Activated naive CD8-positive, alpha-beta T cell treated with anti-CD3 and anti-CD28 coated beads for 36 hours (primary cell): ENCODE measurements at regions not wholly inside any gene's neighbourhood (a gene's known extent, or its start where the extent isn't known, plus 50 kb on each side); places are given as distances from the start of the nearest gene placed in this dataset.

Experiments
- DNase-seq: peaks from one replicate; pipeline ENCODE4 v3.0.0; 2021
- H3K27ac Mint-ChIP-seq: one replicate; pipeline ENCODE4 v1.8.0; 2022; ENCODE audit warnings: mild to moderate bottlenecking, moderate library complexity, mixed read lengths
- H3K27me3 Mint-ChIP-seq: one replicate; pipeline ENCODE4 v1.8.0; 2022; ENCODE audit warnings: mild to moderate bottlenecking, mixed read lengths
- H3K36me3 Mint-ChIP-seq: one replicate; pipeline ENCODE4 v1.8.0; 2021; ENCODE audit warnings: mild to moderate bottlenecking, mixed read lengths
- H3K4me1 Mint-ChIP-seq: one replicate; pipeline ENCODE4 v1.8.0; 2021; ENCODE audit warnings: mixed read lengths
- H3K4me3 Mint-ChIP-seq: one replicate; pipeline ENCODE4 v1.8.0; 2022; ENCODE audit warnings: mild to moderate bottlenecking, moderate library complexity, mixed read lengths
- H3K9me3 Mint-ChIP-seq: one replicate; pipeline ENCODE4 v1.8.0; 2022; ENCODE audit warnings: mixed read lengths

DNA sequence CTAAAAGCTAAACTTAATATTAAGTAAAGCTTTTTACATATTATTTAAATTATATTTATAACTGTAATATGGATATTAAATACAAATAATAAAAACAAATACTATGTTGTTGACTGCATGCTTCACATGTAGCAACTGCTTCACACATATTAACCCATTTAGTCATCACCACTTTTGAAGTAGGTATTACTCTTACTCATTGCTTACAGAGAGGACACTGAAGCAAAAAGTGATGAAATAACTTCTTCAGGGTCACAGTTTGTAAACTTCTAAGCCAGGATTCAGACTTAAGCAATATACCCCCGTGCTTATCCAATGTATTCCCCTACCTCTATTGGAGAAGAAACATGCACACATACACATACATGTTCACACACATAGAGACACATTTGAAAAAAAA, 166.6 kb downstream of the DKK2 start:
- H3K4me1 Mint-ChIP-seq: no peaks in the 10 kb centered on the region
- H3K4me3 Mint-ChIP-seq: no peak overlapping the region
- no peaks in the 10 kb centered on the region for H3K36me3 Mint-ChIP-seq
- H3K27me3 Mint-ChIP-seq: no peaks in the 10 kb centered on the region
- no peak for DNase-seq
- no peak overlapping the region for H3K27ac Mint-ChIP-seq
- peaks cover 4% of the 10 kb centered on the region for H3K9me3 Mint-ChIP-seq

- no peaks in the 10 kb centered on the region for H3K4me1 Mint-ChIP-seq
- peaks cover 2% of the 10 kb centered on the region for H3K9me3 Mint-ChIP-seq
- H3K4me3 Mint-ChIP-seq: no peak overlapping the region
- DNase-seq: no peak
- H3K27ac Mint-ChIP-seq: no peak overlapping the region
- no peaks in the 10 kb centered on the region for H3K36me3 Mint-ChIP-seq
- H3K27me3 Mint-ChIP-seq: no peaks in the 10 kb centered on the region
Observed at GRCh38 chr4:106868381-106869035, 167.6 kb downstream of the DKK2 start.

GRCh38 chr4:106864231-106864630, 171.9 kb downstream of the DKK2 start:
- H3K36me3 Mint-ChIP-seq: no peaks in the 10 kb centered on the region
- H3K4me1 Mint-ChIP-seq: no peaks in the 10 kb centered on the region
- H3K4me3 Mint-ChIP-seq: no peak overlapping the region
- H3K27me3 Mint-ChIP-seq: no peaks in the 10 kb centered on the region
- no peak overlapping the region for H3K27ac Mint-ChIP-seq
- H3K9me3 Mint-ChIP-seq: no peaks in the 10 kb centered on the region
- DNase-seq: no peak

- Mint-ChIP-seq H3K27me3 (no peaks in the 10 kb centered on the region), H3K27ac (no peak overlapping the region)
- DNase-seq: no peak
Observed at GRCh38 chr4:106854569-106855351, 181.4 kb downstream of the DKK2 start.

DNA sequence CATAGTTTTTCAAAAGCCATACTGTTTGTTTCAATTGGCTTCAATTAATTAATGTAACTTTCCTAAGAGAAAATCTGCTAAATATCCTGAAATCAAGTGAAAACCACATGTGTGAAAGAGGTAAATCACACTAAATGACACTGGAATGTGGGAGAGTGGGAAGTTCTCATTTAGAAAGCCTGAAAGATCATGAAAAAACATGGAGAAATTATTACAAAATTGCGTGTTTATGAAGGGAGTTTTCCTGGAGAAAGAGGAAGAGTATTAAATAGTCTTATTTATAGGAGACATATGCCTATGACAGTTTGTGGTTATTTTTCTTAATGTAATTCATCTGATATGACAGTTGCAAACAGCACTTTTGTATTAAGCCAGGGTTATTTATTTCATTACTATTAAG, 183.7 kb downstream of the DKK2 start:
- Mint-ChIP-seq H3K27ac (no peak overlapping the region), H3K27me3 (no peaks in the 10 kb centered on the region), H3K36me3 (no peaks in the 10 kb centered on the region), H3K4me3 (no peak overlapping the region), H3K9me3 (peaks cover 1% of the 10 kb centered on the region), H3K4me1 (no peaks in the 10 kb centered on the region)
- DNase-seq: no peak

More at GRCh38 chr4:106854569-106855351, 181.4 kb downstream of the DKK2 start:
- Mint-ChIP-seq H3K4me3 (no peak overlapping the region), H3K4me1 (no peaks in the 10 kb centered on the region), H3K36me3 (no peaks in the 10 kb centered on the region), H3K9me3 (no peaks in the 10 kb centered on the region)

- H3K9me3 Mint-ChIP-seq: peaks cover 1% of the 10 kb centered on the region
- no peaks in the 10 kb centered on the region for H3K27me3 Mint-ChIP-seq
- no peak for DNase-seq
- H3K4me3 Mint-ChIP-seq: no peak overlapping the region
- no peaks in the 10 kb centered on the region for H3K4me1 Mint-ChIP-seq
- no peak overlapping the region for H3K27ac Mint-ChIP-seq
- no peaks in the 10 kb centered on the region for H3K36me3 Mint-ChIP-seq
Observed at GRCh38 chr4:106851726-106852125, 184.4 kb downstream of the DKK2 start.

DNA sequence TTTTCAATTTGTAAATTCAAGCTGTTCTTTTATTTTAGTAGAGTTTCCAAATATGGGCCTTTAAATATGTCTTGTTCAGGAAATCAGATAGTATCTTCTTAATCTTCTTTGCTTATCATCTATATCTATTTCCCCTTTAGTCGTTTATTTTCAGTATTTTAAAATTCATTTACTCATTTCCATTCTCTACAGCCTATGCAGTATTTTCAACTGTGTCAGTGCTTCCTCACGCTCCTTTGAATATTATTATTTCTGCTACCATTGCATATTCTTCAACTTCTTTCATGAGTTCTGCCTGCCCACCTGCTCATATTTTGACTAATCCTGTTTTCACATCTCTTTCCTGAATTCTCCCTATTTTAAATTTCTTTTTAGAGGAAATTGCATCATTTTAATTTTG, 185.4 kb downstream of the DKK2 start:
- Mint-ChIP-seq H3K27me3 (no peaks in the 10 kb centered on the region), H3K4me3 (no peak overlapping the region), H3K36me3 (no peaks in the 10 kb centered on the region), H3K4me1 (no peaks in the 10 kb centered on the region), H3K9me3 (peaks cover 1% of the 10 kb centered on the region), H3K27ac (no peak overlapping the region)
- DNase-seq: no peak

DNA sequence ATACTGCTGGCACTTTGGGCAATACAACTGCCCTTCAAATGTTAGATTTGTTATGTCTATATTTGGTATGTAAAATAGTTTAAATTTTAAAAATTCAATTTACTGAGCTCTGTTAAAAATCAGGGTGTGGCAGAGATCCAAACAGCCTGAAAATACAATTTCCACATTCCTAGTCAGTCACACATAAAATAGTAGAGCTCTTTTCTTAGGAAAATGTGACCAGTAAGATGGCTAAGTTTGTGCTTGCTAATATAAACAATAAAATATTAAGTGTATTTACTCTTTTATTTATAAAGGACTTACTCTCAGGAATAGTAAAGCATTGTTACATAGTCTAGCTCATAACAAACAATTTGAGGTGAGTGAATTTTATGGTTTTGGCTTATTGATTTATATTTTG, 200.2 kb downstream of the DKK2 start:
- H3K9me3 Mint-ChIP-seq: peaks cover 7% of the 10 kb centered on the region
- no peaks in the 10 kb centered on the region for H3K27me3 Mint-ChIP-seq
- no peak for DNase-seq
- H3K4me1 Mint-ChIP-seq: no peaks in the 10 kb centered on the region
- H3K4me3 Mint-ChIP-seq: no peak overlapping the region
- H3K27ac Mint-ChIP-seq: no peak overlapping the region
- H3K36me3 Mint-ChIP-seq: no peaks in the 10 kb centered on the region

DNA sequence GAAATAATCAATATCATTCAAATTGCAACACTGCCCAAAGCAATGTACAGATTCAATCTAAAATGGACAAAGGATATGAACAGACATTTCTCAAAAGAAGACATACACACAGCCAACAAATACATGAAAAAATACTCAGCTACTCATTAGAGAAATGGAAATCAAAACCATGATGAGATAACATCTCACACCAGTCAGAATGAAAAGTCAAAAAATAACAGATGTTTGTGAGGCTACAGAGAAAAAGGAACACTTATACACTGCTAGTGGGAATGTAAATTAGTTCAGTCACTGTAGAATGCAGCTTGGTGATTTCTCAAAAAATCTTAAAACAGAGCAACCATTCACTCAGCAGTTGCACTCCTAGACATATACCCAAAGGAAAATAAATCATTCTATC, 205.2 kb downstream of the DKK2 start:
- Mint-ChIP-seq H3K36me3 (no peaks in the 10 kb centered on the region), H3K4me1 (no peaks in the 10 kb centered on the region), H3K27me3 (no peaks in the 10 kb centered on the region), H3K9me3 (no peaks in the 10 kb centered on the region), H3K4me3 (no peak overlapping the region), H3K27ac (no peak overlapping the region)
- DNase-seq: no peak

GRCh38 chr4:106818764-106819163, 217.3 kb downstream of the DKK2 start:
- H3K4me1 Mint-ChIP-seq: no peaks in the 10 kb centered on the region
- H3K9me3 Mint-ChIP-seq: peaks cover 1% of the 10 kb centered on the region
- no peak overlapping the region for H3K27ac Mint-ChIP-seq
- H3K27me3 Mint-ChIP-seq: no peaks in the 10 kb centered on the region
- no peak overlapping the region for H3K4me3 Mint-ChIP-seq
- DNase-seq: no peak
- no peaks in the 10 kb centered on the region for H3K36me3 Mint-ChIP-seq

GRCh38 chr4:106816496-106816895, 219.6 kb downstream of the DKK2 start:
- H3K9me3 Mint-ChIP-seq: peaks cover 1% of the 10 kb centered on the region
- no peak overlapping the region for H3K4me3 Mint-ChIP-seq
- no peaks in the 10 kb centered on the region for H3K4me1 Mint-ChIP-seq
- H3K27ac Mint-ChIP-seq: no peak overlapping the region
- no peaks in the 10 kb centered on the region for H3K36me3 Mint-ChIP-seq
- no peaks in the 10 kb centered on the region for H3K27me3 Mint-ChIP-seq
- no peak for DNase-seq

DNA sequence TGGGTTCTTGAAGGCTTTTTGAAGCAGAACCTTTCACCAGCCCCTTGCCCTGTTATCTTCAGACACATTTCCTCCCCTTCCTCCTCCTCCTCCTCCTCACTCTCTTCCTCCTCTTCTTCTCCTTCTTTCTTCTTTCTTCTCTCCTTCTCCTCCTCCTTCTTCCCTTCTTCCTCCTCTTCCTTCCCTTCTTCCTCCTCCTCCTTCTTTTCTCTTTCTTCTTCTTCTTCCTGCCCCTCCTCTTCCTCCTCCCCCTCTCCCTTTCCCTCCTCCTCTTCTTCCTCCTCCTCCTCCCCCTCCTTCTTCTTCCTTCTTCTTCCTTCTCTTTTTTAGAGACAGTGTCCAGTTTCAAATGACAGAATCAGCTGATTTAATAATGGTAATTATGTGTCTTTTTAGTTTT, 226.0 kb downstream of the DKK2 start:
- DNase-seq: no peak
- Mint-ChIP-seq H3K4me3 (no peak overlapping the region), H3K27ac (no peak overlapping the region), H3K9me3 (peaks cover 1% of the 10 kb centered on the region), H3K4me1 (no peaks in the 10 kb centered on the region), H3K27me3 (no peaks in the 10 kb centered on the region), H3K36me3 (no peaks in the 10 kb centered on the region)

GRCh38 chr4:106809076-106809475, 227.0 kb downstream of the DKK2 start:
- Mint-ChIP-seq H3K9me3 (peaks cover 1% of the 10 kb centered on the region), H3K4me3 (no peak overlapping the region), H3K36me3 (no peaks in the 10 kb centered on the region), H3K4me1 (no peaks in the 10 kb centered on the region), H3K27me3 (no peaks in the 10 kb centered on the region), H3K27ac (no peak overlapping the region)
- no peak for DNase-seq

DNA sequence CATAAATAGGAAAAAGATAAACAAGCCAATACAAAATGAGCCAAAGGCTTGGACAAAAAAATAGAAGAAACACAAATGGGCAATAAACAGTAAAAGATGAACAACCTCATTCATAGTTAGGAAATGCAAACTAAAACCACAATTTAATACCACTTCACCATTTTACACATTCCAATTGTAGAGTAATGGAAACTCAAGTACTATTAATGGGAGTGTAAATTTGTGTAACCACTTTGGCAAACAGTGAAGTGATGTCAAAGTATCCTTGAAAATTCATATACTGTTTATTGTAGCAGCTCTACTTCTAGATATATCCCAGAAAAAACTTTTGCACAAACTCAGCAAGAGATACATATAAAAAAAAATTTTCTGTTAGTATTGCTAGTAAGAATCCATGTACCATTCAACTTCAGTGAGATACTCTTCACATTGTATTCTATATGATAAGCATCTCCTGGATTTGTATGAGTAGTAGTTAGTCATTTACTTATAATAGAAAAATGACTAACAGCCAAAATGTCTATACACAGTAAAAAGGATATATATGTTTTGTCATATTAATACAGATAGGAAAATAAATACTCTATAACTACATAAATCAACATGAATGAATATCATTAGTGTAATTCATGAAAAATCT, 229.8 kb downstream of the DKK2 start:
- Mint-ChIP-seq H3K27ac (no peak overlapping the region), H3K27me3 (no peaks in the 10 kb centered on the region)

GRCh38 chr4:106803083-106803482, 233.0 kb downstream of the DKK2 start:
- no peak for DNase-seq
- no peak overlapping the region for H3K4me3 Mint-ChIP-seq
- H3K4me1 Mint-ChIP-seq: no peaks in the 10 kb centered on the region
- H3K27ac Mint-ChIP-seq: no peak overlapping the region
- no peaks in the 10 kb centered on the region for H3K27me3 Mint-ChIP-seq
- no peaks in the 10 kb centered on the region for H3K9me3 Mint-ChIP-seq
- no peaks in the 10 kb centered on the region for H3K36me3 Mint-ChIP-seq

More for the DNA sequence above, 229.8 kb downstream of the DKK2 start:
- no peak overlapping the region for H3K4me3 Mint-ChIP-seq
- no peak for DNase-seq
- H3K9me3 Mint-ChIP-seq: peaks cover 1% of the 10 kb centered on the region
- no peaks in the 10 kb centered on the region for H3K36me3 Mint-ChIP-seq
- H3K4me1 Mint-ChIP-seq: no peaks in the 10 kb centered on the region

- Mint-ChIP-seq H3K27me3 (no peaks in the 10 kb centered on the region), H3K9me3 (no peaks in the 10 kb centered on the region), H3K36me3 (no peaks in the 10 kb centered on the region), H3K4me3 (no peak overlapping the region), H3K4me1 (no peaks in the 10 kb centered on the region), H3K27ac (no peak overlapping the region)
- no peak for DNase-seq
Observed at GRCh38 chr4:106801386-106801785, 234.7 kb downstream of the DKK2 start.
